Osteoblast (primary cell): ENCODE measurements at regions not wholly inside any gene's neighbourhood (a gene's known extent, or its start where the extent isn't known, plus 50 kb on each side); places are given as distances from the start of the nearest gene placed in this dataset.

Source experiments
- DNase-seq: peaks from one replicate; pipeline ENCODE4 v3.0.0; 2011; ENCODE audit warnings: low spot score, mixed read lengths; ENCODE audit not compliant: insufficient read length; ENCODE audit errors: missing footprints
- H2AFZ ChIP-seq: 2 replicates; pipeline ENCODE4 v1.6.0; 2011; ENCODE audit warnings: mild to moderate bottlenecking, low read length
- H3K27ac ChIP-seq: 2 replicates; pipeline ENCODE4 v1.5.1; 2011; ENCODE audit warnings: mild to moderate bottlenecking, low read depth, low read length, moderate library complexity
- H3K27me3 ChIP-seq: 2 replicates; pipeline ENCODE4 v1.6.0; 2012; ENCODE audit warnings: mild to moderate bottlenecking, control low read depth, inconsistent platforms, low read length, moderate library complexity; ENCODE audit not compliant: insufficient read depth
- H3K36me3 ChIP-seq: 2 replicates; pipeline ENCODE4 v1.5.1; 2011; ENCODE audit warnings: mild to moderate bottlenecking, low read length, control low read depth, moderate library complexity; ENCODE audit not compliant: insufficient read depth
- H3K4me1 ChIP-seq: 2 replicates; pipeline ENCODE4 v1.5.1; 2011; ENCODE audit warnings: mild to moderate bottlenecking, low read length, control low read depth, moderate library complexity; ENCODE audit not compliant: insufficient read depth
- H3K4me2 ChIP-seq: 2 replicates; pipeline ENCODE4 v1.6.0; 2011; ENCODE audit warnings: mild to moderate bottlenecking, low read length; ENCODE audit not compliant: insufficient read depth
- H3K4me3 ChIP-seq: fragments of 200-600 bp; sonication (generic); 3 replicates; pipeline ENCODE4 v1.5.1; 2012; ENCODE audit warnings: mild to moderate bottlenecking, low read length, inconsistent platforms; ENCODE audit not compliant: insufficient read depth
- H3K79me2 ChIP-seq: 2 replicates; pipeline ENCODE4 v1.6.0; 2012; ENCODE audit warnings: mild to moderate bottlenecking, low read length, control low read depth, inconsistent platforms; ENCODE audit not compliant: insufficient read depth
- H3K9me3 ChIP-seq: 2 replicates; pipeline ENCODE4 v1.5.1; 2011; ENCODE audit warnings: low read depth, low read length, control low read depth
- H4K20me1 ChIP-seq: 2 replicates; pipeline ENCODE4 v1.6.0; 2012; ENCODE audit warnings: mild to moderate bottlenecking, low read length, control low read depth; ENCODE audit not compliant: insufficient read depth
- TF ChIP-seq, protein P1 (sequence below): IDR thresholded peaks from 2 replicates; pipeline ENCODE4 v1.5.1; 2011; ENCODE audit warnings: mild to moderate bottlenecking, low read depth, low read length, moderate library complexity; ENCODE audit errors: extremely low read depth

- H3K4me2 ChIP-seq: no peak overlapping the region
- H3K9me3 ChIP-seq: no peaks in the 10 kb centered on the region
- TF ChIP-seq, protein P1, sequence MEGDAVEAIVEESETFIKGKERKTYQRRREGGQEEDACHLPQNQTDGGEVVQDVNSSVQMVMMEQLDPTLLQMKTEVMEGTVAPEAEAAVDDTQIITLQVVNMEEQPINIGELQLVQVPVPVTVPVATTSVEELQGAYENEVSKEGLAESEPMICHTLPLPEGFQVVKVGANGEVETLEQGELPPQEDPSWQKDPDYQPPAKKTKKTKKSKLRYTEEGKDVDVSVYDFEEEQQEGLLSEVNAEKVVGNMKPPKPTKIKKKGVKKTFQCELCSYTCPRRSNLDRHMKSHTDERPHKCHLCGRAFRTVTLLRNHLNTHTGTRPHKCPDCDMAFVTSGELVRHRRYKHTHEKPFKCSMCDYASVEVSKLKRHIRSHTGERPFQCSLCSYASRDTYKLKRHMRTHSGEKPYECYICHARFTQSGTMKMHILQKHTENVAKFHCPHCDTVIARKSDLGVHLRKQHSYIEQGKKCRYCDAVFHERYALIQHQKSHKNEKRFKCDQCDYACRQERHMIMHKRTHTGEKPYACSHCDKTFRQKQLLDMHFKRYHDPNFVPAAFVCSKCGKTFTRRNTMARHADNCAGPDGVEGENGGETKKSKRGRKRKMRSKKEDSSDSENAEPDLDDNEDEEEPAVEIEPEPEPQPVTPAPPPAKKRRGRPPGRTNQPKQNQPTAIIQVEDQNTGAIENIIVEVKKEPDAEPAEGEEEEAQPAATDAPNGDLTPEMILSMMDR: no peak
- no peaks in the 10 kb centered on the region for H3K27me3 ChIP-seq
- H2AFZ ChIP-seq: no peak overlapping the region
- no peak overlapping the region for H3K4me3 ChIP-seq
- H4K20me1 ChIP-seq: no peaks in the 10 kb centered on the region
- H3K27ac ChIP-seq: no peak overlapping the region
- peaks cover 5% of the 10 kb centered on the region for H3K4me1 ChIP-seq
- H3K36me3 ChIP-seq: no peaks in the 10 kb centered on the region
- H3K79me2 ChIP-seq: no peaks in the 10 kb centered on the region
- no peak for DNase-seq
Observed at GRCh38 chr16:22688930-22689329, 125.0 kb upstream of the HS3ST2 start.

DNA sequence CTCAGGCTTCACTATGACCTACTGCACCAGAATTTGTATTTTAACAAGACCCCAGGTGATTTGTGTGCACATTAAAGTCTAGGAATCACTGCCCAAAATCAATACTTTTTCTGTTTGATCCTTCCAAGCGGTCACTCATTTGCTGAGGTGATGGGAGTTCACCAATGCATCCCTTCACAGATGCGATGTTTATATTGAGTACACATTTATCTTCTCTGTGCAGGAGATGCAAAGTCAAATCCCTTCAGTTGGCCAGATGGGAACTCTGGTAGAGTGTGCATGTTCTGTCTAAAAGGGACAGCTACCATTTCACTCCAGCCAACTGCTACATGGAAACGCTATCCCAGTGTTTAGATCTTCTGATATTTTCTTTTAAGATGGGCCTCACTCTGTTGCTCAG lies 122.6 kb upstream of the HS3ST2 start:
- no peak for DNase-seq
- Histone ChIP-seq H3K9me3 (no peaks in the 10 kb centered on the region), H4K20me1 (no peaks in the 10 kb centered on the region), H3K4me2 (no peak overlapping the region), H3K27me3 (no peaks in the 10 kb centered on the region), H3K79me2 (no peaks in the 10 kb centered on the region), H3K4me1 (peaks cover 13% of the 10 kb centered on the region), H3K27ac (no peak overlapping the region), H3K36me3 (no peaks in the 10 kb centered on the region), H3K4me3 (no peak overlapping the region), H2AFZ (no peak overlapping the region)
- TF ChIP-seq, protein P1: no peak

- Histone ChIP-seq H3K9me3 (no peaks in the 10 kb centered on the region), H3K79me2 (no peaks in the 10 kb centered on the region), H3K4me1 (peaks cover 13% of the 10 kb centered on the region), H3K27ac (no peak overlapping the region), H2AFZ (no peak overlapping the region), H4K20me1 (no peaks in the 10 kb centered on the region), H3K4me3 (no peak overlapping the region), H3K36me3 (no peaks in the 10 kb centered on the region), H3K4me2 (no peak overlapping the region), H3K27me3 (no peaks in the 10 kb centered on the region)
- TF ChIP-seq, protein P1: no peak
- DNase-seq: no peak
Observed at GRCh38 chr16:22692034-22692433, 121.9 kb upstream of the HS3ST2 start.

DNA sequence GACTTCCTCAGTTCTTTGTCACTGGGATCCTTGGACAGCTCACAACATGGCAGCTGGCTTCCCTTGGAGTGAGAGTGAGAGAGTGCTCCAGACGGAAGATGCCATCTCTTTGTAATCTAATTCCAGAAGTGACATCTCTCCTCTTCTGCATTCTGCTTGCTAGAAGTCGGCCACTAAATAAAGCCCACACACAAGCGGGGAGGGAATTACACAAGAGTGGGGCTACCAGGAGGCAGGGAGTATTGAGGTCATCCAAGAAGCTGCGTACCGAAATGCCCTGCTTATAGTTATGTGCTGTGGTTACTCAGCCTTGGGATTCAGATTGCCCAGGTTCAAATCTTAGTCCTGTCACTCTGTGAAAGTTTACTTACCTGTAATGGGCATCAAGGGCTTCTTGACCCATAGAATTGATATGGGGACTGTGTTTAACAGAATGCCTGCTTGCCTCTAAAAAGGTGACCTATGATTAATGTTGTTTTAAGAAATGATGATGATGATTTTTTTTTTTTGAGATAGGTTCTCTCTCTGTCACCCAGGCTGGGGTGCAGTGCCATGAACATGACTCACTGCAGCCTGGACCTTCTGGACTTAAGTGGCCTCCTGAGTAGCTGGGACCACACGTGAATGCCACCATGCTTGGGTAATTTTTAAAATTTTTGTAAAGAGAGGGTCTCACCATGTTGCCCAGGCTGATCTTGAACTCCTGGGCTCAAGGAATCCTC lies 120.9 kb upstream of the HS3ST2 start:
- no peaks in the 10 kb centered on the region for H3K79me2 ChIP-seq
- H3K36me3 ChIP-seq: no peaks in the 10 kb centered on the region
- no peaks in the 10 kb centered on the region for H3K9me3 ChIP-seq
- H3K4me3 ChIP-seq: no peak overlapping the region
- H4K20me1 ChIP-seq: no peaks in the 10 kb centered on the region
- no peak overlapping the region for H2AFZ ChIP-seq
- TF ChIP-seq, protein P1: no peak
- H3K27me3 ChIP-seq: no peaks in the 10 kb centered on the region
- H3K27ac ChIP-seq: no peak overlapping the region
- DNase-seq: no peak
- H3K4me2 ChIP-seq: no peak overlapping the region
- peaks cover 13% of the 10 kb centered on the region for H3K4me1 ChIP-seq
